MM.1S (cell line): ENCODE measurements at regions not wholly inside any gene's neighbourhood (a gene's known extent, or its start where the extent isn't known, plus 50 kb on each side); places are given as distances from the start of the nearest gene placed in this dataset.
"Not testable (repeated sequence)": the region's sequence is repeated elsewhere in the genome, so short reads cannot be mapped to it uniquely, and the experiment has no call there.

Experiments
- DNase-seq: peaks from one replicate; pipeline ENCODE4 v3.0.0-alpha.2; 2015
- H2AFZ ChIP-seq: fragments of 300-600 bp; sonication (generic); 2 replicates; pipeline ENCODE4 v1.6.0; 2016; ENCODE audit warnings: antibody characterized with exemption, low read length
- H3F3A ChIP-seq: fragments of 300-600 bp; sonication (generic); 2 replicates; pipeline ENCODE4 v1.6.1; 2016; ENCODE audit warnings: mild to moderate bottlenecking, antibody characterized with exemption, low read length, moderate library complexity, mixed read lengths; ENCODE audit not compliant: insufficient read depth
- H3K27ac ChIP-seq: fragments of 300-600 bp; sonication (generic); 2 replicates; pipeline ENCODE4 v1.5.1; 2016; ENCODE audit warnings: mild to moderate bottlenecking, low read length
- H3K27me3 ChIP-seq: fragments of 300-600 bp; sonication (generic); replicated peaks from 2 replicates; pipeline ENCODE4 v1.6.0; 2016; ENCODE audit warnings: low read length; ENCODE audit not compliant: insufficient read depth
- H3K36me3 ChIP-seq: fragments of 300-600 bp; sonication (generic); replicated peaks from 2 replicates; pipeline ENCODE4 v1.6.1; 2016; ENCODE audit warnings: mild to moderate bottlenecking, low read length, mixed read lengths; ENCODE audit not compliant: insufficient read depth
- H3K4me1 ChIP-seq: fragments of 300-600 bp; sonication (generic); 2 replicates; pipeline ENCODE4 v1.6.1; 2016; ENCODE audit warnings: low read length, mixed read lengths
- H3K4me2 ChIP-seq: fragments of 300-600 bp; sonication (generic); 2 replicates; pipeline ENCODE4 v1.6.0; 2016; ENCODE audit warnings: low read depth, low read length
- H3K4me3 ChIP-seq: fragments of 300-600 bp; sonication (generic); 2 replicates; pipeline ENCODE4 v1.5.1; 2016; ENCODE audit warnings: low read length, mixed read lengths
- H3K79me2 ChIP-seq: fragments of 300-600 bp; sonication (generic); 2 replicates; pipeline ENCODE4 v1.6.1; 2016; ENCODE audit warnings: mixed run types, low read length, mixed read lengths
- H3K9ac ChIP-seq: fragments of 300-600 bp; sonication (generic); 2 replicates; pipeline ENCODE4 v1.6.1; 2016; ENCODE audit warnings: low read length, mixed read lengths
- H3K9me2 ChIP-seq: fragments of 300-600 bp; sonication (generic); replicated peaks from 2 replicates; pipeline ENCODE4 v1.6.1; 2016; ENCODE audit warnings: mild to moderate bottlenecking, low read length, mixed read lengths; ENCODE audit not compliant: insufficient read depth
- H3K9me3 ChIP-seq: fragments of 300-600 bp; sonication (generic); replicated peaks from 2 replicates; pipeline ENCODE4 v1.6.1; 2016; ENCODE audit warnings: mild to moderate bottlenecking, low read length, mixed read lengths; ENCODE audit not compliant: insufficient read depth
- H4K20me1 ChIP-seq: fragments of 300-600 bp; sonication (generic); 2 replicates; pipeline ENCODE4 v1.6.1; 2016; ENCODE audit warnings: mild to moderate bottlenecking, low read length, moderate library complexity, mixed read lengths; ENCODE audit not compliant: insufficient read depth
- CTCF ChIP-seq: fragments of 300-600 bp; sonication (generic); IDR thresholded peaks from 2 replicates; pipeline ENCODE4 v1.5.1; 2016; ENCODE audit warnings: antibody characterized with exemption, low read length, mixed read lengths
- EZH2 ChIP-seq: fragments of 300-600 bp; sonication (generic); optimal IDR thresholded peaks from 2 replicates; pipeline ENCODE3; 2017; ENCODE audit warnings: low read depth, mild to moderate bottlenecking, antibody characterized with exemption, low read length, mixed read lengths
- EZH2phosphoT487 ChIP-seq: fragments of 300-600 bp; sonication (generic); IDR thresholded peaks from 2 replicates; pipeline ENCODE4 v1.6.1; 2018; ENCODE audit warnings: antibody characterized with exemption, low read length

- no peak overlapping the region for H3K27ac ChIP-seq
- H2AFZ ChIP-seq: no peak overlapping the region
- no peaks in the 10 kb centered on the region for H3F3A ChIP-seq
- H3K9me2 ChIP-seq: no peaks in the 10 kb centered on the region
- H3K4me1 ChIP-seq: no peaks in the 10 kb centered on the region
- H3K4me2 ChIP-seq: no peak overlapping the region
- no peak for DNase-seq
- H3K27me3 ChIP-seq: no peaks in the 10 kb centered on the region
- TF ChIP-seq CTCF (no peak), EZH2 (no peak)
- H3K9ac ChIP-seq: no peak overlapping the region
- no peaks in the 10 kb centered on the region for H3K79me2 ChIP-seq
- H4K20me1 ChIP-seq: no peaks in the 10 kb centered on the region
- no peaks in the 10 kb centered on the region for H3K9me3 ChIP-seq
- H3K4me3 ChIP-seq: no peak overlapping the region
- no peaks in the 10 kb centered on the region for H3K36me3 ChIP-seq
Observed at GRCh38 chr21:14013056-14013603, 197.6 kb downstream of the LIPI start.

GRCh38 chr21:14012409-14012808, 198.3 kb downstream of the LIPI start:
- no peaks in the 10 kb centered on the region for H3K79me2 ChIP-seq
- H3K4me3 ChIP-seq: no peak overlapping the region
- no peak overlapping the region for H3K4me2 ChIP-seq
- H2AFZ ChIP-seq: no peak overlapping the region
- no peaks in the 10 kb centered on the region for H3K36me3 ChIP-seq
- no peaks in the 10 kb centered on the region for H3K27me3 ChIP-seq
- H3F3A ChIP-seq: no peaks in the 10 kb centered on the region
- TF ChIP-seq EZH2phosphoT487 (no peak), EZH2 (no peak), CTCF (no peak)
- no peaks in the 10 kb centered on the region for H3K9me3 ChIP-seq
- H3K9ac ChIP-seq: no peak overlapping the region
- no peaks in the 10 kb centered on the region for H4K20me1 ChIP-seq
- H3K27ac ChIP-seq: no peak overlapping the region
- no peaks in the 10 kb centered on the region for H3K9me2 ChIP-seq
- H3K4me1 ChIP-seq: no peaks in the 10 kb centered on the region
- DNase-seq: no peak

- not testable (repeated sequence) for H3K4me1 ChIP-seq, H3K36me3 ChIP-seq, DNase-seq, H3K27ac ChIP-seq, H3K9me2 ChIP-seq, H3K9me3 ChIP-seq, H3F3A ChIP-seq, H4K20me1 ChIP-seq, H3K4me3 ChIP-seq, H3K27me3 ChIP-seq, H3K4me2 ChIP-seq, H3K9ac ChIP-seq, H2AFZ ChIP-seq, H3K79me2 ChIP-seq
Observed at GRCh38 chr21:14011751-14012150, 199.0 kb downstream of the LIPI start.

GRCh38 chr21:14011149-14011548, 199.6 kb downstream of the LIPI start:
- not testable (repeated sequence) for H3K27ac ChIP-seq, H3K9ac ChIP-seq, H2AFZ ChIP-seq, H3K36me3 ChIP-seq, DNase-seq, H3F3A ChIP-seq, H3K4me3 ChIP-seq, H3K4me2 ChIP-seq, H3K9me2 ChIP-seq, H3K9me3 ChIP-seq, H3K79me2 ChIP-seq, H3K27me3 ChIP-seq, H4K20me1 ChIP-seq, H3K4me1 ChIP-seq
